Esophagus squamous epithelium (tissue), 5 donors: ENCODE measurements at regions not wholly inside any gene's neighbourhood (a gene's known extent, or its start where the extent isn't known, plus 50 kb on each side); places are given as distances from the start of the nearest gene placed in this dataset.

Experiments used
- DNase-seq: peaks from one replicate; lab custom pipeline; 2025; lab: John Stamatoyannopoulos, UW
- H3K27ac ChIP-seq, 4 donors: fragments of 200-600 bp; sonication (generic); one replicate each; pipeline ENCODE4 v1.5.1; 2016 to 2019; ENCODE audit warnings: mild to moderate bottlenecking in 1 of 4
- H3K27me3 ChIP-seq, 4 donors: fragments of 200-600 bp; sonication (generic); 1 replicate in 3 of 4; 2 replicates in 1 of 4; pipeline versions ENCODE4 v1.5.1 to v1.6.0; 2017 to 2021; ENCODE audit warnings: antibody characterized with exemption in 1 of 4
- H3K36me3 ChIP-seq, 3 donors: fragments of 200-600 bp; sonication (generic); one replicate each; pipeline ENCODE4 v1.5.1; 2016 to 2019
- H3K4me1 ChIP-seq, 3 donors: fragments of 200-600 bp; sonication (generic); one replicate each; pipeline ENCODE4 v1.5.1; 2017 to 2019
- H3K4me3 ChIP-seq, 4 donors: fragments of 200-600 bp; sonication (generic); 1 replicate in 3 of 4; 2 replicates in 1 of 4; pipeline ENCODE4 v1.5.1; 2016 to 2019; ENCODE audit warnings: mild to moderate bottlenecking in 2 of 4, moderate library complexity in 1 of 4
- H3K9me3 ChIP-seq, 3 donors: fragments of 200-600 bp; sonication (generic); one replicate each; pipeline ENCODE4 v1.5.1; 2016 to 2019
- CTCF ChIP-seq, 6 experiments: fragments of 450-650 bp in 4 of 6; fragments of 200-600 bp in 2 of 6; sonication (generic) in 2 of 6; IDR thresholded peaks; one replicate each; pipeline ENCODE4 v1.5.1; 2016 to 2019; ENCODE audit warnings: antibody characterized with exemption in 6 of 6, mild to moderate bottlenecking in 4 of 6, moderate library complexity in 4 of 6
- POLR2A ChIP-seq, 4 donors: fragments of 450-650 bp; IDR thresholded peaks; one replicate each; pipeline ENCODE4 v1.6.1; 2017; ENCODE audit warnings: antibody characterized with exemption in 4 of 4, mild to moderate bottlenecking in 4 of 4, moderate library complexity in 3 of 4
- WGBS, 2 donors: methylation state at CpG; one replicate each; pipeline ENCODE4 v1.1.5; 2018; 5-methylcytosine and 5-hydroxymethylcytosine counted together
- intact Hi-C: fragments of 100-400 bp; cut with DNase I; formaldehyde crosslinking; loops from one replicate; pipeline ENCODE4 v1.15.0; 2022
- donor health status: DM: yes; HTN: yes; CAD: no.

- Histone ChIP-seq H3K9me3 (no peaks in the 10 kb centered on the region), H3K27me3 (no peaks in the 10 kb centered on the region), H3K27ac (peak overlapping the region in 1 of 4 donors; percentile 13), H3K4me1 (peaks cover 0 to 20% (median 0%) of the 10 kb centered on the region in 3 donors), H3K4me3 (no peak overlapping the region), H3K36me3 (no peaks in the 10 kb centered on the region)
- no peak for DNase-seq
- intact Hi-C loops = no loop called here
- TF ChIP-seq POLR2A (IDR thresholded peaks at IDR 0.05) (no peak), CTCF (IDR thresholded peaks at IDR 0.05) (no peak)
These were observed 324.8 kb downstream of the QKI start for GRCh38 chr6:163739408-163739725.

GRCh38 chr6:163738725-163739407 lies 324.3 kb downstream of the QKI start:
- Histone ChIP-seq H3K4me3 (no peak overlapping the region), H3K27ac (peak overlapping the region in 1 of 4 donors; percentile 13), H3K9me3 (no peaks in the 10 kb centered on the region), H3K4me1 (peaks cover 0 to 20% (median 0%) of the 10 kb centered on the region in 3 donors), H3K36me3 (no peaks in the 10 kb centered on the region), H3K27me3 (no peaks in the 10 kb centered on the region)
- 71 to 73% methylated on average over 3 of the region's 3 CpGs for WGBS, 2 donors
- TF ChIP-seq CTCF (IDR thresholded peaks at IDR 0.05) (no peak), POLR2A (IDR thresholded peaks at IDR 0.05) (no peak)
- intact Hi-C loops = no loop called here
- no peak for DNase-seq

GRCh38 chr6:163738304-163738703 lies 323.8 kb downstream of the QKI start:
- no peak for DNase-seq
- Histone ChIP-seq H3K36me3 (no peaks in the 10 kb centered on the region), H3K9me3 (no peaks in the 10 kb centered on the region), H3K27ac (no peak overlapping the region), H3K27me3 (no peaks in the 10 kb centered on the region), H3K4me3 (no peak overlapping the region), H3K4me1 (peaks cover 0 to 20% (median 0%) of the 10 kb centered on the region in 3 donors)
- no peak for TF ChIP-seq POLR2A (IDR thresholded peaks at IDR 0.05)
- no peak for TF ChIP-seq CTCF (IDR thresholded peaks at IDR 0.05)
- 85 to 89% methylated on average over 2 to 3 of the region's 3 CpGs for WGBS, 2 donors
- intact Hi-C loops = no loop called here

GRCh38 chr6:163735076-163735475 lies 320.6 kb downstream of the QKI start:
- Histone ChIP-seq H3K36me3 (no peaks in the 10 kb centered on the region), H3K4me1 (peaks cover 0 to 18% (median 0%) of the 10 kb centered on the region in 3 donors), H3K27ac (no peak overlapping the region), H3K4me3 (no peak overlapping the region), H3K9me3 (no peaks in the 10 kb centered on the region), H3K27me3 (no peaks in the 10 kb centered on the region)
- 98 to 100% methylated on average over 2 to 4 of the region's 5 CpGs for WGBS, 2 donors
- DNase-seq = no peak
- TF ChIP-seq CTCF (IDR thresholded peaks at IDR 0.05) (no peak), POLR2A (IDR thresholded peaks at IDR 0.05) (no peak)
- intact Hi-C loops = no loop called here

GRCh38 chr6:163733061-163733460 lies 318.5 kb downstream of the QKI start:
- H3K9me3 ChIP-seq = no peaks in the 10 kb centered on the region
- no peaks in the 10 kb centered on the region for H3K4me1 ChIP-seq
- no peak overlapping the region for H3K4me3 ChIP-seq
- intact Hi-C loops = no loop called here
- 47 to 80% methylated on average over 2 of the region's 2 CpGs for WGBS, 2 donors
- H3K36me3 ChIP-seq = no peaks in the 10 kb centered on the region
- no peak overlapping the region for H3K27ac ChIP-seq
- no peaks in the 10 kb centered on the region for H3K27me3 ChIP-seq
- no peak for DNase-seq
- no peak for TF ChIP-seq POLR2A (IDR thresholded peaks at IDR 0.05)
- no peak for TF ChIP-seq CTCF (IDR thresholded peaks at IDR 0.05)
